K562 (cell line): ENCODE measurements at regions not wholly inside any gene's neighbourhood (a gene's known extent, or its start where the extent isn't known, plus 50 kb on each side); places are given as distances from the start of the nearest gene placed in this dataset.

Experiments used
- ATAC-seq: fragments of 200-7000 bp; cut with Tn5 transposase; 3 replicates; pipeline ENCODE4 v1.9.1; 2020; ENCODE audit warnings: moderate library complexity
- BruUV-seq: library from RNA; stranded (reverse); fragments of 400-500 nt; replicated peaks from 2 replicates; lab custom pipeline; 2021; lab: Mats Ljungman, UMichigan
- CTCF ChIA-PET: fragments of 300-600 bp; formaldehyde crosslinking; extraction: SDS; loops from one replicate; lab custom pipeline; 2021; ENCODE audit warnings: low intra/inter-chr PET ratio; lab: Yijun Ruan, JAX
- POLR2A ChIA-PET: fragments of 300-600, 350-650 bp; sonication (Branson Sonifier 250); formaldehyde crosslinking; extraction: SDS; loops from one replicate; lab custom pipeline; 2021; ENCODE audit warnings: antibody characterized with exemption, inconsistent platforms; lab: Yijun Ruan, JAX
- DNase-seq, 4 experiments: peaks; one replicate each; pipeline versions ENCODE4 v3.0.0 to v3.0.0-alpha.2; 2011 to 2018; ENCODE audit warnings: low spot score in 3 of 4, mixed read lengths in 3 of 4; ENCODE audit errors: extremely low read depth in 1 of 4
- FAIRE-seq: peaks from 2 replicates; lab custom pipeline; 2011; peaks lifted over from hg19 to GRCh38; lab: Jason Lieb, UNC
- H2AFZ ChIP-seq: 2 replicates; pipeline ENCODE4 v1.6.0; 2011; ENCODE audit warnings: low read depth, low read length, control low read depth, inconsistent platforms
- H3K27ac ChIP-seq: fragments of 200-600 bp; 3 replicates; pipeline ENCODE4 v1.8.0; 2011; ENCODE audit warnings: low read depth, mild to moderate bottlenecking, control low read depth, inconsistent platforms, low read length, moderate library complexity, mixed read lengths; ENCODE audit errors: extremely low read depth
- H3K27me3 ChIP-seq, 2 experiments: fragments of 300-600 bp in 1 of 2; 2 replicates in 1 of 2; 3 replicates in 1 of 2; pipeline versions ENCODE4 v1.6.0 to v1.8.0; 2011; ENCODE audit warnings: inconsistent platforms in 2 of 2, low read length in 2 of 2, mild to moderate bottlenecking in 1 of 2, mixed read lengths in 1 of 2, moderate library complexity in 1 of 2; ENCODE audit not compliant: control insufficient read depth in 2 of 2, insufficient read depth in 2 of 2
- H3K36me3 ChIP-seq: fragments of 300-600 bp; 3 replicates; pipeline ENCODE4 v1.8.0; 2011; ENCODE audit warnings: mild to moderate bottlenecking, low read length, inconsistent platforms; ENCODE audit not compliant: control insufficient read depth, insufficient read depth
- H3K4me1 ChIP-seq, 2 experiments: fragments of 200-600 bp in 1 of 2; replicated peaks in 1 of 2; 2 replicates in 1 of 2; 3 replicates in 1 of 2; pipeline versions ENCODE4 v1.5.1 to v1.8.0; 2011; ENCODE audit warnings: inconsistent platforms in 2 of 2, low read length in 2 of 2, mild to moderate bottlenecking in 1 of 2, mixed read lengths in 1 of 2, moderate library complexity in 1 of 2; ENCODE audit not compliant: control insufficient read depth in 2 of 2, insufficient read depth in 2 of 2
- H3K4me2 ChIP-seq: 2 replicates; pipeline ENCODE4 v1.6.1; 2011; ENCODE audit warnings: low read length, control low read depth, inconsistent platforms, mixed read lengths; ENCODE audit not compliant: insufficient read depth
- H3K4me3 ChIP-seq: fragments of 200-600 bp; sonication (generic), shearing (Covaris generic); 2 replicates; pipeline ENCODE4 v1.5.1; 2016; ENCODE audit warnings: control low read depth, inconsistent platforms
- H3K79me2 ChIP-seq: fragments of 200-600 bp; 3 replicates; pipeline ENCODE4 v1.8.0; 2011; ENCODE audit warnings: low read length, inconsistent platforms; ENCODE audit not compliant: control insufficient read depth, insufficient read depth
- H3K9ac ChIP-seq, 2 experiments: 2 replicates each; pipeline versions ENCODE4 v1.6.0 to v1.6.1; 2011; ENCODE audit warnings: low read depth in 2 of 2, low read length in 2 of 2, control low read depth in 1 of 2, inconsistent platforms in 1 of 2, mild to moderate bottlenecking in 1 of 2, mixed read lengths in 1 of 2; ENCODE audit not compliant: insufficient read depth in 1 of 2
- H3K9me1 ChIP-seq: one replicate; pipeline ENCODE4 v1.6.0; 2011; ENCODE audit warnings: inconsistent platforms, mild to moderate bottlenecking, low read length, moderate library complexity; ENCODE audit not compliant: control insufficient read depth, insufficient read depth
- H3K9me3 ChIP-seq: replicated peaks from 2 replicates; pipeline ENCODE4 v1.5.1; 2011; ENCODE audit warnings: low read depth, low read length, inconsistent platforms; ENCODE audit not compliant: control insufficient read depth, insufficient read depth
- H4K20me1 ChIP-seq: replicated peaks from 2 replicates; pipeline ENCODE4 v1.6.1; 2011; ENCODE audit warnings: low read length, inconsistent platforms, mixed read lengths; ENCODE audit not compliant: control insufficient read depth, insufficient read depth
- FOXP4 ChIP-seq: sonication (generic); formaldehyde crosslinking; IDR thresholded peaks from 2 replicates; pipeline ENCODE4 v1.8.0; 2022; ENCODE audit warnings: mild to moderate bottlenecking, missing genetic modification reagents, borderline replicate concordance
- GATAD2A ChIP-seq: fragments of 450-650 bp; IDR thresholded peaks from 2 replicates; pipeline ENCODE4 v1.6.1; 2017
- MAFF ChIP-seq: IDR thresholded peaks from 2 replicates; pipeline ENCODE4 v1.6.1; 2012; ENCODE audit warnings: low read length, improper control_type of control experiment
- NR3C1 ChIP-seq: sonication (generic); formaldehyde crosslinking; IDR thresholded peaks from 2 replicates; pipeline ENCODE4 v1.8.1; 2022; ENCODE audit warnings: missing genetic modification reagents
- NRF1 ChIP-seq, 2 experiments: fragments of 450-650 bp; IDR thresholded peaks in 1 of 2; conservative IDR thresholded peaks in 1 of 2; 2 replicates each; pipeline ENCODE4 v1.6.1; 2014; ENCODE audit warnings: mild to moderate bottlenecking in 2 of 2
- RNF2 ChIP-seq: sonication (generic); IDR thresholded peaks from 2 replicates; pipeline ENCODE4 v1.6.1; 2016
- STAG1 ChIP-seq: sonication (generic); formaldehyde crosslinking; IDR thresholded peaks from 2 replicates; pipeline ENCODE4 v1.5.0; 2020; ENCODE audit warnings: missing genetic modification reagents, borderline replicate concordance
- USF2 ChIP-seq: sonication (generic); formaldehyde crosslinking; IDR thresholded peaks from 2 replicates; pipeline ENCODE4 v1.5.0; 2020; ENCODE audit warnings: missing genetic modification reagents
- ZBTB2 ChIP-seq: fragments of 450-650 bp; IDR thresholded peaks from 2 replicates; pipeline ENCODE4 v1.6.1; 2016; ENCODE audit warnings: antibody characterized with exemption
- ZC3H11A ChIP-seq: IDR thresholded peaks from 2 replicates; pipeline ENCODE4 v1.6.1; 2012; ENCODE audit warnings: low read depth, low read length, improper control_type of control experiment
- ZNF239 ChIP-seq: fragments of 250-450 bp; sonication (Bioruptor Pico); IDR thresholded peaks from 2 replicates; pipeline ENCODE4 v1.4.0; 2020; ENCODE audit warnings: mild to moderate bottlenecking
- ZNF253 ChIP-seq: fragments of 250-450 bp; sonication (Bioruptor Pico); conservative IDR thresholded peaks from 2 replicates; pipeline ENCODE4 v1.6.1; 2021; ENCODE audit warnings: mild to moderate bottlenecking
- ZNF449 ChIP-seq: fragments of 250-450 bp; sonication (Bioruptor Pico); IDR thresholded peaks from 2 replicates; pipeline ENCODE4 v1.8.0; 2022; ENCODE audit warnings: moderate library complexity, mild to moderate bottlenecking, inconsistent platforms
- ZNF76 ChIP-seq: fragments of 250-450 bp; sonication (Bioruptor Pico); IDR thresholded peaks from 2 replicates; pipeline ENCODE4 v1.4.0; 2020; ENCODE audit warnings: mild to moderate bottlenecking, moderate library complexity, borderline replicate concordance
- WGBS: fragments of 100-300 bp; shearing (Covaris generic); methylation state at CpG from one replicate; pipeline ENCODE4 v1.1.6; 2016; ENCODE audit warnings: low coverage, mixed read lengths; ENCODE audit not compliant: insufficient coverage; ENCODE audit errors: missing lambda C conversion rate; 5-methylcytosine and 5-hydroxymethylcytosine counted together
- in situ Hi-C: fragments of 300-500 bp; cut with MboI; formaldehyde crosslinking; loops from 4 replicates; pipeline ENCODE4 v1.15.0; 2018; ENCODE audit warnings: inconsistent platforms, mixed read lengths
- intact Hi-C: fragments of 100-400 bp; cut with micrococcal nuclease; formaldehyde crosslinking; loops from 2 replicates; pipeline ENCODE4 v1.14.2; 2022
- TF ChIP-seq, protein P1 (sequence below): fragments of 450-650 bp; formaldehyde crosslinking; IDR thresholded peaks from 2 replicates; pipeline ENCODE4 v1.4.0; 2020; ENCODE audit warnings: mild to moderate bottlenecking, mixed read lengths
- TF ChIP-seq, protein P2 (sequence below): fragments of 250-450 bp; sonication (Bioruptor Pico); IDR thresholded peaks from 2 replicates; pipeline ENCODE4 v1.8.0; 2021; ENCODE audit warnings: borderline replicate concordance, mild to moderate bottlenecking, moderate library complexity; ENCODE audit not compliant: poor library complexity, severe bottlenecking

DNA sequence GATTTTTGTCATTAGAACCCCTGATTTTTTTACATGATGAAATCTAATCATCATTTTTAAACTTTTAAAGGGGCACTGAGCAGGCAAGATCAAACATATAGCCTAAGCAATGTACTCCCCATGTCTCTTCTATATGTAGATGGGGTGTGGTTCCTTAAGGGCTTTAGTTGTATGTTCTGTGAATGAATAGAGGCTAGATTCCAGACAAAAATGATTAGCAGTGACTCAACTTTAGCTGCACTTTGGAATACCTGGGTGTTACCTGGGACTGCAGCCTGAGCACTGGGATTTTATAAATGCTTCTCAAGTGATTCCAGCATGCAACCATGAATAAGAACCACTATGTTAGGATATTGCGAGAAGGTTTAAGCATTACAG is 256.7 kb upstream of the PLEKHG7 start:
- H3K9me1 ChIP-seq, result no peaks in the 10 kb centered on the region
- H3K9me3 ChIP-seq, result no peaks in the 10 kb centered on the region
- no peak for ATAC-seq
- no peak for TF ChIP-seq MAFF
- TF ChIP-seq ZC3H11A, result no peak
- TF ChIP-seq GATAD2A, result no peak
- no peak for TF ChIP-seq ZNF449 (CRISPR knock-in tag)
- no peak for TF ChIP-seq RNF2
- TF ChIP-seq NR3C1 (CRISPR knock-in tag), result no peak
- no peak for TF ChIP-seq STAG1 (CRISPR knock-in tag)
- no peak for TF ChIP-seq FOXP4 (CRISPR knock-in tag)
- TF ChIP-seq NRF1 (conservative IDR thresholded peaks at IDR 0.05 in 1 of 2, IDR thresholded peaks at IDR 0.05 in 1 of 2), result no peak
- no peak for TF ChIP-seq ZNF239 (CRISPR knock-in tag)
- TF ChIP-seq, protein P1, sequence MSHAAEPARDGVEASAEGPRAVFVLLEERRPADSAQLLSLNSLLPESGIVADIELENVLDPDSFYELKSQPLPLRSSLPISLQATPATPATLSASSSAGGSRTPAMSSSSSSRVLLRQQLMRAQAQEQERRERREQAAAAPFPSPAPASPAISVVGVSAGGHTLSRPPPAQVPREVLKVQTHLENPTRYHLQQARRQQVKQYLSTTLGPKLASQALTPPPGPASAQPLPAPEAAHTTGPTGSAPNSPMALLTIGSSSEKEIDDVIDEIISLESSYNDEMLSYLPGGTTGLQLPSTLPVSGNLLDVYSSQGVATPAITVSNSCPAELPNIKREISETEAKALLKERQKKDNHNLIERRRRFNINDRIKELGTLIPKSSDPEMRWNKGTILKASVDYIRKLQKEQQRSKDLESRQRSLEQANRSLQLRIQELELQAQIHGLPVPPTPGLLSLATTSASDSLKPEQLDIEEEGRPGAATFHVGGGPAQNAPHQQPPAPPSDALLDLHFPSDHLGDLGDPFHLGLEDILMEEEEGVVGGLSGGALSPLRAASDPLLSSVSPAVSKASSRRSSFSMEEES, result no peak
- no peak for TF ChIP-seq ZNF76
- TF ChIP-seq ZBTB2, result no peak
- TF ChIP-seq, protein P2, sequence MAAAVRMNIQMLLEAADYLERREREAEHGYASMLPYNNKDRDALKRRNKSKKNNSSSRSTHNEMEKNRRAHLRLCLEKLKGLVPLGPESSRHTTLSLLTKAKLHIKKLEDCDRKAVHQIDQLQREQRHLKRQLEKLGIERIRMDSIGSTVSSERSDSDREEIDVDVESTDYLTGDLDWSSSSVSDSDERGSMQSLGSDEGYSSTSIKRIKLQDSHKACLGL, result no peak
- no peak for TF ChIP-seq USF2 (CRISPR knock-in tag)
- no peak for TF ChIP-seq ZNF253 (CRISPR knock-in tag)
- TF ChIP-seq, all 486 proteins: peak for 0
- DNase-seq (no peak), FAIRE-seq (no peak)
- H3K36me3 ChIP-seq, result no peaks in the 10 kb centered on the region
- ChIA-PET POLR2A (interaction anchor here (0.7 kb wide), 1 partner anchor 70 kb away, joined by 3 read pairs; no protein-coding TSS in a partner anchor), CTCF (no interaction called here)
- in situ Hi-C loops, result no loop called here
- intact Hi-C loops, result no loop called here
- H3K79me2 ChIP-seq, result no peaks in the 10 kb centered on the region
- H3K4me1 ChIP-seq, result no peaks in the 10 kb centered on the region
- H3K4me3 ChIP-seq, result no peak overlapping the region
- no TSS peak for BruUV-seq
- H3K27ac ChIP-seq, result no peak overlapping the region
- H4K20me1 ChIP-seq, result no peaks in the 10 kb centered on the region
- no peak overlapping the region for H3K9ac ChIP-seq
- no peaks in the 10 kb centered on the region for H3K27me3 ChIP-seq
- no peak overlapping the region for H3K4me2 ChIP-seq
- WGBS, result 70% methylated on average over 1 of the region's 1 CpG
- H2AFZ ChIP-seq, result no peak overlapping the region
